HG03571 (cell line): ENCODE measurements at regions not wholly inside any gene's neighbourhood (a gene's known extent, or its start where the extent isn't known, plus 50 kb on each side); places are given as distances from the start of the nearest gene placed in this dataset.
"Not testable (repeated sequence)": the region's sequence is repeated elsewhere in the genome, so short reads cannot be mapped to it uniquely, and the experiment has no call there.

Experiments used
- ATAC-seq: cut with Tn5 transposase; IDR thresholded peaks from one replicate; pipeline ENCODE4 v1.9.1; 2021; ENCODE audit not compliant: unreplicated experiment

DNA sequence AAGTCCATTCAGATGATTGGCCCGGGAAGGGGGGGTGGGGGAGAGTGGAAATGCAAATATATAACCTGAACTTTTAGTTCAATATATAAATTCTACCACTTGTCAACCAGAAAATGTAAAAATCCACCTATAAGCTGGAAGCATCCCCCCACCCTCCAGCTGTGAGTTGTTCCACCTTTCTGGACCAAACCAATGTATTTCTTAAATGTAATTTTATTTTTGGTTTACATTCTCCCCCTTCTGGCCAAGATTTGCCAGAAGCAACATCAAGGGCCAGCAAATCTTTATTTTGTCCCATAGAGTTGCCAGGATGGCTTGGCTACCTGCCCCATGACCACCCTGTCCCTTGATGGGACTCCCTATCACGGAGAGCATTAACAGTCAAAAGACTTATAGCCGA lies 545.7 kb downstream of the TBL1XR1 start:
- ATAC-seq = no peak

DNA sequence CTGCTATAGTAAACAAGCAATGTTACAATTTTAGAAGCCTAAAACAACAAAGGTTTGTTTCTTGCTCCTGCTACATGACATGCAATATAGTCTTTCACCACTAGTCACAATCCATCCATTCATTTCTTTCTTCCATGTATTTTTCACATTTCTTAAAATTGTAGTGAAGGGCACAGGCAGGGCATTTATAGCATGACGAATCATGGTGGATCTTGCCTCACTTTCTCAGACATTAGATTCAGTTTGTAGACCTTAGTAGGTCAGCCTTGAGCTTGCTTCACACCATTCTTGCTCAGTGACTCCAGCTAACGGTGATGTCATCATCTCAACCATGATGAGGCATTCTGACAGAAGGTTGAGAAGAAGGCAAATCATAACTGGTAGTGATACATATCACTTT lies 546.8 kb downstream of the TBL1XR1 start:
- no peak for ATAC-seq

DNA sequence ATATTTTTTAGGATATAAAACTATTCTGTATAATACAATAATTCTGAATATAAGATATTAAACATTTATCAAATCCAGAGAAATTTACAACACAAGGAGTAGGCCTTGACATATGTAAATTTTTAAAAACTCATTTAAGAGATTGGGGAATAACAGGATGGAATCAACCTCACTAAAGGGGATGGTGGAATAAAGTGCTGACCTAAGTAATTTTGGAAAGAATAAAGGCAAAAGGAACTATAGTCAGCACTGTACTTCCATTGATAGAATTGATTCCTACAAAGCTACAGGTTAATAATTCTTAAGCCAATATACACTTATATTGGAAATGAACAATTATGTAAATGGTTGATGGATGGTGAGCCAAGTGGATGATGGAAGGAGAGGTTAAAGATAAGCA lies 549.3 kb downstream of the TBL1XR1 start:
- no peak for ATAC-seq

DNA sequence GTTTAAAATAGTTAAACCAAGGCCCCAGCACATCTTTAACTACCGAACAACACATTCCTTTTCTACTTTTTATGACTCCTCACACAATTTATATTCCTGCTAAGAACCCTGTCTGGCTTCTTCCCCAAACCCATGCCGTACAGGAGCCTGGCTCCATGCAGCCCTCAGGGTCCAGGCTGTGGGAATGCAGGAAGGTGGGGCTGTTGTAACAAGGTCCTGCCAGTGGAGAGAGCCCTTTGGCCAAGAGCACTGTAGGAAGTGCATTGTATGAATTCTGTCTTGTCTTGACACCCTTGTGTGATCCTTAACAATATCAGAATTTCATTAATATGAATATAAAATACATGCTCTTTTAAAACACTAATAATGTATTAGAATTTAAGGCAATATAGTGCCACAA lies 563.8 kb downstream of the TBL1XR1 start:
- no peak for ATAC-seq

DNA sequence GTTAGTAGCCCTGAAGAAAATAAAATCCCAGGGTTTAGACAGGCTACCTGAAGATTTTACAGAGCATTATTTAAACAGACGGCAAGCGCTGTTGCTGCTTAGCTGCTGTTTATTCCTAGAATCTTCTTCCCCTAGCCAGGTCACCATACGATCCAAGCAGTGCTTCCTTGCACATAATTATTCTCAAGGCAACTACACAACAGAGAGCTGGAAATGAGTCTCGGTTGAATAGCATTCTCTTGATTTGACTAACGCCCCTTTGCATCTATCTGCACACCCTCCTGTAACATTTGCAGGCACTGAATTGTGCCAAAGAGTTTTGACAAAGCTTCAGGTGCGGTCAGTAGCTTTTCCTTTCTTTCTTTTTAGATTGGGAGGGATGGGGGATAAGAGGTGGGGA lies 564.4 kb downstream of the TBL1XR1 start:
- ATAC-seq = no peak

DNA sequence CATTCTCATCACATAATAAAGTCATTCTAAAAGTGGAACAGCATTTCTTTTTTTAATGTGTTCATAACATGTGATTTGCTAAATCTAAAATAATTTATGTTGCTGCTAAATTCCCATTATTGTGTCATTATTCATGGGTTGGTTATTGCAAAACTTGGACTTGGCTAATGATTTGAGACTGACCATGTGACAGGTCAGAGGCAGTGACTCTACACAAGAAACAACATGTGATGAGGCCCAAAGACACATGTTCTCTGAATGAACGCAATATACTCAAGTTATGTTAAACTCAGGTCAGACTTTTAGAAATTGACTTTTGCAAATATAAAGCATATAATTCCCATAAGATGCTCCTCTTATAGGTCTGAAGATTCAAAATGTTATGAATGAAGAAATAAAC lies 566.1 kb downstream of the TBL1XR1 start:
- no peak for ATAC-seq

DNA sequence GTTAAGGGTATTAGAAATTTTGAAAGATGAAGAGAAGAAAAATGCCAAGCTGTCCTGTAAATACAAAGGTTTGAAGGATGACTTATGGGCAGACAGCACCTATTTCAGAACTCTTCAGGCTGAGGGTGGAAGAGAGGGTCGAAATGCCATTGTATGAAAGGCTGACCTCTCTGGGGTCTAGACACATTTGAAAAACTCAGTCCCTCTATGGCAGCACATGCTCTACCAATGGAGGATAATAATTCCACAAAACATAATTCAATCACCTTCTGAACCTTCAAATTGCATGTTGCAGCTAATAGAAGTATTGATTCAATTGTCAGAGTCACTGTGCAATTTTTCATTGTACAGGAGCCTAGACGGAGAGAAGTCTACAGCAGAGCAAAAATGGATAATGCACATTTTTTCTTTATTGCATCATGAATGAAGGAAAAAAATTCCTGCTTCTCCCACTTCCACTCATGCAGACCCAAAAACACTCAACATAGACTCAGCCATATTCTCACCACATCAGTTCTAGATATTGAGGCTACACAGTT lies 569.1 kb downstream of the TBL1XR1 start:
- ATAC-seq = no peak

DNA sequence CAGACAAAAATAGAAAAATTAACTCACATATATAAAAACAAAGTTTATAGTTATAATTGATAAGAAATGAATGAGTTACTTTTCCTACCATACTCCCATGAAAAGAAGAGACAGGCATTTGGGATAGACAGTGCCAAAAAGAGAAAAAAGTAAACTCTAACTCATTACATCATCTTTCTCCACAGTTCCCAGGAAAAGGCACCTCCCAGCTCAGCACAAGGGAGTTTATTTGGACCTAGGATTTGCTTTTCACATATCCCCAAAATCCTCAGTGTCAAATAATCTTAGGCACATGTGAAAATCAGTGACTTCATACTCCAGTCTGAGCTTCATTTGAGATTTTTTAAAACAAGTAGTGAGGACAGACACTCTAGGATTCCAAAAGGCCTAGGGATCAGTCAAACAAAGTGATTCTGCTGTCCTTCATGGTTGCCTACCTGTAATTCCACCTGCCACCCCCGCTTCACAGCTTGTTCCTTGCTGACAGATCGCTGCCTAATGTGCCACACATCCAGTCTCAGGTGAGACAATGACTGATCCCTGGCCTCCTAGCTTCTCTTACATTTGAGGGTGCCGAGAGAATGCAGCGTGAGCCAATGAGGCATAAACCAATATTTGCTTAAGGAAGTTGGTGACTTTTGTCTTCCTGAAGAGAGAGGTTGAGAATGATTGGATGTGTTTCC lies 573.7 kb downstream of the TBL1XR1 start:
- ATAC-seq = no peak

DNA sequence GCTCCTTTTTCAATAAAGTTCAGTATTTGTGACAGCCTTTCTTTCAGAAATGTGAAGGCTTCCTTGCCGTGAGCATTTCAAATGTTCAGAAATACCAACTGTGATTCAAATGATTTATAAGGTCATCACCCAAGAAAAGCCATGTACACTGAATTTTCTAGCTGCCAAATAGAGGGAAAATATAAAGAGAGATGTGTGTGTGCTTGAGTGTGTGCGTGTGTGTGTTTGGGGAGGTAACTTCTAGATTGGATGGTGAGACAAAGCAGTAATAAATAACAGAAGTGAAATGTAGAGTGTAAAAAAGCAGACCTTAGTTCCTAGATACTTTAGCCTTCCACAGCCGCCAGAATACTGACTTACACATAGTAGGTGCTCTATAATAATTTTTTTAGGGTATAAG lies 577.4 kb downstream of the TBL1XR1 start:
- ATAC-seq = no peak

DNA sequence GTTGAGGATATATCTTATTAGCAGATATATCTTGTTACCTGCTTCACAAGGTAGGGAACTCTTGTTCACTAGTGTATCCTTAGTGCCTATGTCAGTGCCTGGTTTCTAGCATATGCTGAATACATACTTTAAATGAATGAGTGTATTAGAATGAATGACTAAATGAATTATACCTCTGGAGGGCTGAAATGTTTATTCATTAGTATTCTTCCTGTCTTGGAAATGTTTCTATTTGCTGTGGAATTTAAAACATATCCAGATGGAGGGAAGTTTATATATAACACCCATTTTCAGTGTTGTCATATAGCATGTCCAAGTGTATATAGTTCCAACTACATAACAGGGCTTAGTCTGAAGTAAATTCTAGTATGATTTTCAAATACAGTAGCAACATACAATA lies 581.5 kb downstream of the TBL1XR1 start:
- ATAC-seq = no peak

DNA sequence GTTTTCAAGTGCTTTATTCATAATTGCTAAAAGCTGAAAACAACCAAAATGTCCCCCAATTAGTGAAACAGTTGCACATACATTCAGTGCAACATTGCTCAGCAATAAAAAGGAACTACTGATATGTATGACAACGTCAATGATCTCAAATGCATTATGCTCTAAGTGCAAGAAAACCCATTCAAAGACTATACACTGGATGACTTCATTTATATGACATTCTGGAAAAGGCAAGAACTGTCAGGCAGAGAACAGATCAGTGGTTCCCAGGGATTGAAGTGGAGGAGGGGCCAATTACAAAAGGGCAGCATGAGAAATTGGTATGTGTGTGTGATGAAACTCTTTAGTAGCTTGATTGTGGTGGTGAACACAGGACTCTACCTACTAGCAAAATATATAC lies 585.6 kb downstream of the TBL1XR1 start:
- no peak for ATAC-seq

DNA sequence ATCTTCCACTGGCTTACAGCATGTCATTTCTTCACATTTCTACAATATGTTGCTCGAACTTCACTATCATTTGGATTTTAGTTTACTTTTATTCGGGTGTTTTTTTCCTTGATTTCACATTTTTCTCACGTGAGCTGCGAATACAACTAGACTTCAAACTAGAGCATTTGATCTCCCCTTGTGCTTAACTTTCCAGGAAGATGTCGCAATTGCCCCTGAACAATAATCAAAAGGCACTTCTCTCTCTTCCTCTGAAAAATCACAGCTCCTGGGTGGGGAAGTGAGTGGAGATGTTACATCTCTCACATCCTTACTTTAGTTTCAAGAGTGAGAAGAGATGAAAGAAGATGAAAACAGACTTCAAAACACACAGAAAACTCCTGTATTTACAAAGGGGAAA lies 587.9 kb downstream of the TBL1XR1 start:
- no peak for ATAC-seq

DNA sequence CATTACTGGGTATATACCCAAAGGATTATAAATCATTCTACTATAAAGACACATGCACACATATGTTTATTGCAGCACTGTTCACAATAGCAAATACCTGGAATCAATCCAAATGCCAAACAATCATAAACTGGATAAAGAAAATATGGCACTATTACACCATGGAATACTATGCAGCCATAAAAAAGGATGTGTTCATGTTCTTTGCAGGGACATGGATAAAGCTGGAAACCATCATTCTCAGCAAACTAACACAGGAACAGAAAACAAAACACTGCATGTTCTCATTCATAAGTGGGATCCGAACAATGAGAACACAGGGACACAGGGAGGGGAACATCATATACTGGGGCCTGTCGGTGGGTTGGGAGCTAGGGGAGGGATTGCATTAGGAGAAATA lies 591.7 kb downstream of the TBL1XR1 start:
- ATAC-seq = not testable (repeated sequence)

DNA sequence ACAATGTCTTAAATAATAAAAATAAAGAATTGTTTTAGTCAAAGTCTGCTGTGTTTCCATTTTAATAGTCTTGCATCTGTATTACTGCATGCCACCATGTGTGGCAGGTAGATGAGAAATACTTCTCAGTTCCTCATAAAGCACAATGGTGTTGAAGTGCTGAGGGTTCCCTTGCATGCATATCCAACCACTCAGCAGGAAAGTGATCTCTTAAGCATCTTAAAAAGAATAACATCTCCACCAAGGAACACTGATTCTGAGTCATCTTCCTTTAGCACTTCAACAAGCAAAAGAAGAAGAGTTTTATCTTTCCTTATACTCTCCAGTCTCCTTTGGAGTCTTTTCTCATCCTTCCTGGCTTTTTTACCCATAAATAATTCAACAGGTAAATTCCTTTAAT lies 602.0 kb downstream of the TBL1XR1 start:
- no peak for ATAC-seq

DNA sequence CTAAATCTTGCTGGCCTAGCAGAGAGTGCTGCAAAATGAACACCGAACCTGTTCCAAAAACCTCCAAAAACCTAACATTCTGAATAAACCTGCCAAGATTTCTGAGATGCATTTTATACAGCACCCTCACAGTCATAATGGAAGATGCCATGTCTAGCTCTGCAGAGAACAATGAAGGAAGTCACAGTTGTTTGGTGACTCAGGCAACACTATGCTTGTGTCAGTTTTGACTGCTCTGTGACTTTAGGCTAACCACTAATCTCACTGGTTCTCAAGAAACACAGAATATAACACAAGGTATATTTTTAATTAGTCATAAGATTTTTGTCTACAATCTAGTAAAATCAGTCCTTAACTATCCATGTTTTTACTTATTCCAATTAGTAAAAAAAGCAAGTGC lies 606.6 kb downstream of the TBL1XR1 start:
- ATAC-seq = no peak

DNA sequence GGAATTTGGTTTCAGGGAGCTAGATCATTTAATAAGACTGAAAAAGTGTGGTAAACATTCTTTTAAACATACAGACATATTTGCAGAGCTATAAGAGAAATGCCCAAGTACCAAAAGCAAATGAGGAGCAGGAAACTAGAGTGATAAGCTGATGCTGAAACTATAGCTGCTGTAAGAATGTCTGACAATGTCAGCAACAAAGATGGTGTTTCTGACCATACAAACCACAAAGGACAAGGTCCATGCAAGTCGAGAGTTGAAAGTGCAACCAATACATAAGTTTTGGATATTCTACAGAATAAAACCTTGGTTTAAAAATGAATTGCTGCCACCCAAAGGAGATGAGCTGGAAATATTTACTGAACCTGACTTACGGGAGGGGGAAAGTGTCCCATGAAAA lies 610.2 kb downstream of the TBL1XR1 start:
- ATAC-seq = no peak

DNA sequence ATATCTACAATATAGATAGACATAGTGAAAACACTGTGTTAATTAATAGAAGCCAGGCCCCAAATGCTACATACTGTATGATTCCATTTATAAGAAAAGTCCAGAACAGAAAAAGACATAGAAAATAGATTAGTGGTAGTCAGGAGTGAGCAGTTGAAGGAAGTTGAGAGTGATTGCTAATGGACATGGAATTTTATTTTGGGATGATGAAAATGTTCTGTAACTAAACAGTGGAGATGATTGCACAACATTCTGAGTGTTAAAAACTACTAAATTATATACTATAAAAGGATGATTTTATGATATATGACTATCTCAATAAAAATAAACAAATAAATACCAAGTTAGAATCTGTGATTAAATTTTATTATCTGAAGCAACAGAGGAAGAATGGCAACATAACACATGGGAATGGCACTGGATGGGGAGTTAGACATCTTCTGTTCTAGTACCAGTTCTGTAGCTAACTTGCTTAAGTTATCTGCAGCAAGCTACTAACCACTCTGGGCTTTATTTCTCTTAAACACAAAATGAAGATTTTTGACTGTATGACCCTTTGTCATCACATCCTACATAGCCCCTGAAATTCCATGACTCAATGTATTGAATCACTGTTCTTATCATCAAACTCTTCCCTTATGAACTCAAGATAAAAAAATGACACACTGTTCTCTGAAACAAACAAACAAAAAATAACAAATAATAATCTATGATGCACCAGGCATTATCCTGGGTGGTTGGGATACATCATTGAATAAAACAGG lies 612.7 kb downstream of the TBL1XR1 start:
- no peak for ATAC-seq

DNA sequence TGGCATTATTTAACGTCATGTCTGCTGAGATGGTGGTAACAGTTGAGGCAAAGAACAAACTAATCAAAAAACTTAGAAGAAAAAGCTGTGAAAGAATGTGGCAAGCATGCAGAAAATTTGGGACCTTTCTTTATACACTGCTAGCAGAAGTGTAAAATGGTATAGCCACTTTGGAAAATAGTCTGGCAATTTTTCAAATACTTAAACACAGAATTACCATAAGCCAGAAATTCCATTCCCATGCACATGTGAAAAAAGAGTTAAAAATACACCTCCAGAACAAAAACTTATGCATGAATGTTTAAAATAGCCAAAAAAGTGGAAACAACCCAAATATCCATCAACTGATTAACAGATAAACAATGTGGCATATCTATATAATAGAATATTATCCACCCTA lies 613.3 kb downstream of the TBL1XR1 start:
- ATAC-seq = no peak

DNA sequence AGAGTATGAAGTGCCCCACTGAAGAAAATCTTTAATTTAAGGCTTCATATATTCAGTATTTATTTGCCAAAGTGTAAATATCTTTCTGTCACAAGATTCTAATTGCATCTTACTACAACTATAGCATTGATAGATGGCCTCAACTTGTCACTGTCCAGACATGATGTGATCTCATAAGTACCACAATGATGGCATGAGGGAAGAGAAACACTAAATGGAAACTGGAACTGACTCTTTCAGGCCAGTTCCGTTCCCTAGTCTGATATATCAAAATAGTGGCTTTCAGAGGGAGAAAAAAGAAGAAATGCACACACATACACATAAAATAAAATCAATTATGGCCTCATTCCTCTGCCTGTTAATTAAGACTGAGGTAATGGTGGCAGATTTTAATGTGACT lies 615.7 kb downstream of the TBL1XR1 start:
- ATAC-seq = no peak

DNA sequence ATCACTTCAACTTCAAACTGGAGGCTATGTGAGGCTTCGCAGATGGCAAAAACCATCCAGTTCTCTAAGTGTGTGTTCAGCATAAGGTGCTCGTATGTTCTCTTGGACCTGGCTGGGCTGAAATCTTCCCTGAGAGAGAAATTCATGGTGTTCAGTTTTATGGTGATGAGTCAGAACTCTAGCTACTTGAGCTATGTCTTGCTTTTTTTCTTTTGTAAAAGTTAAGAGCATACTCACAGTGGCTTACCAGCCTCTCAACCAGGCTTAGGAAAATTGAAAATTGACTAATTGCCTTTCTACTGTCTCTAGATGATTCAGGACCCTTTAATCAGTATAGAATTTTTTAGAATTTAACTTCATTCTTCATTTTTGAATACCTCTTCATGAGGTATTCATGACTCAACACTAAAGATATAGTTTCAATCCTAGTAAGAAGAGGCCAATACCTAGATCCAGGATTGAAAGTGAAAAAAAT lies 617.5 kb downstream of the TBL1XR1 start:
- ATAC-seq = peak; percentile 73

DNA sequence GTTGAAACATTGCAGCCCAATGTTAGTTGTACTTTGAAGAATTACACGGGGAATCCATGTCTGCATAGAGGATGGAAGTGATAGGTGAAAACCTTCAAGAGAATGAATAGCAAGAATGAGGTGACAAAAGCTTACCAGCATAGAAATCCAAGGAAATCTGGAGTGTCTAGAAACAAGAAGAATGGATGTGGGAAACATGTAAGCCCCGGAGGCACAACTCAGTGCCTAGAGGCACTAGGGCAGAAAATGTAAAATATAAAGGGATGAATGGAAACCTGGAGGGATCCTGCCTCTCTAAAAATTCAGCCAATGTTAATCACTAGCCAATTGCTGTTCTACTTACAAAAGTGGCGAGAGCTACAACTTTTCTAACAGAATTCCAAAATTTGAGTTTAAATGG lies 619.0 kb downstream of the TBL1XR1 start:
- no peak for ATAC-seq

DNA sequence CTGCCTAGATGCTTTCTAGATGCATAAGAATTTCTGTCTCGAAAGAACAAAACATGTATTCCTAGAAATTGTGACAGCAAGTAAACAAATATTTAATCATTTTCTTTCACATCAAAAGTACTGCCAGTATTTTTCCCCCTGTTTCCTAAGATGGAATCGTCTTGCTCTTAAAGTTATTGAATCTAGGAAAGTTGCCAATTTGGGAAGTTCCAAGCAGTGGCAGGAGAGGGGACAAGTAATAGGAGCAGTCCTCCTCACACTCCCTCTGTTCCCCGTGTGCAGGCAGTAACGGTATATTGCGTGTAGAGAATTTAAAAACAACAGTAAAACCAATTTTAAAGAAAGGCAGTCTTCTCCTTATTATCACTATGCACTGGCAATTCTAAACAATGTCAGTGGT lies 619.8 kb downstream of the TBL1XR1 start:
- ATAC-seq = no peak
